MCF 10A (cell line): ENCODE measurements at regions not wholly inside any gene's neighbourhood (a gene's known extent, or its start where the extent isn't known, plus 50 kb on each side); places are given as distances from the start of the nearest gene placed in this dataset.

Source experiments
- BruUV-seq: library from RNA; stranded (reverse); fragments of 400-500 nt; replicated peaks from 2 replicates; lab custom pipeline; 2021; lab: Mats Ljungman, UMichigan
- CTCF ChIA-PET: fragments of 300-600 bp; sonication (Branson Sonifier 250); formaldehyde crosslinking; extraction: SDS; loops from one replicate; lab custom pipeline; 2021; ENCODE audit warnings: antibody characterized with exemption, inconsistent platforms; lab: Yijun Ruan, JAX
- POLR2A ChIA-PET: fragments of 300-600, 350-650 bp; sonication (Branson Sonifier 250); formaldehyde crosslinking; extraction: SDS; loops from one replicate; lab custom pipeline; 2020; ENCODE audit warnings: antibody characterized with exemption, inconsistent platforms; lab: Yijun Ruan, JAX
- DNase-seq: peaks from one replicate; pipeline ENCODE4 v3.0.0-alpha.2; 2018; ENCODE audit not compliant: unreplicated experiment
- H3K27ac Mint-ChIP-seq: one replicate; pipeline ENCODE4 v1.8.0; 2022; ENCODE audit warnings: mild to moderate bottlenecking, low read depth, mixed read lengths; ENCODE audit not compliant: unreplicated experiment
- H3K27me3 Mint-ChIP-seq: one replicate; pipeline ENCODE4 v1.8.0; 2022; ENCODE audit warnings: mixed read lengths; ENCODE audit not compliant: insufficient read depth, unreplicated experiment
- H3K36me3 Mint-ChIP-seq: one replicate; pipeline ENCODE4 v1.8.0; 2022; ENCODE audit warnings: mild to moderate bottlenecking, moderate library complexity, mixed read lengths; ENCODE audit not compliant: insufficient read depth, unreplicated experiment
- H3K4me1 Mint-ChIP-seq: one replicate; pipeline ENCODE4 v1.8.0; 2022; ENCODE audit warnings: mixed read lengths; ENCODE audit not compliant: insufficient read depth, unreplicated experiment
- H3K4me3 Mint-ChIP-seq: one replicate; pipeline ENCODE4 v1.8.0; 2022; ENCODE audit warnings: mild to moderate bottlenecking, moderate library complexity, mixed read lengths; ENCODE audit not compliant: unreplicated experiment
- H3K9me3 Mint-ChIP-seq: one replicate; pipeline ENCODE4 v1.8.0; 2022; ENCODE audit warnings: mixed read lengths; ENCODE audit not compliant: unreplicated experiment
- CTCF ChIP-seq: fragments of 200-600 bp; IDR thresholded peaks from one replicate; pipeline ENCODE4 v1.8.0; 2022; ENCODE audit warnings: antibody characterized with exemption, mild to moderate bottlenecking; ENCODE audit not compliant: unreplicated experiment
- intact Hi-C: fragments of 100-400 bp; cut with micrococcal nuclease; formaldehyde crosslinking; loops from 2 replicates; pipeline ENCODE4 v1.14.1; 2022

- peak; percentile 55 for TF ChIP-seq CTCF
- ChIA-PET CTCF (interaction anchor here (1.0 to 1.5 kb wide), 4 partner anchors 115 to 304 kb away, joined by 3 to 9 read pairs (median 5); no protein-coding TSS in a partner anchor), POLR2A (interaction anchor here (0.7 to 1.0 kb wide), 3 partner anchors 301 to 304 kb away, joined by 3 read pairs; no protein-coding TSS in a partner anchor)
- intact Hi-C loops, result loop anchor here (1.0 to 2.0 kb wide), 2 partner anchors 126 to 303 kb away; no protein-coding TSS in a partner anchor
- peaks cover 32% of the 10 kb centered on the region for H3K27me3 Mint-ChIP-seq
- peaks cover 10% of the 10 kb centered on the region for H3K4me1 Mint-ChIP-seq
- peak; percentile 49 for DNase-seq
- H3K4me3 Mint-ChIP-seq, result no peak overlapping the region
- H3K9me3 Mint-ChIP-seq, result no peaks in the 10 kb centered on the region
- H3K36me3 Mint-ChIP-seq, result peaks cover 6% of the 10 kb centered on the region
- H3K27ac Mint-ChIP-seq, result no peak overlapping the region
- BruUV-seq, result no TSS peak
These were observed 101.5 kb downstream of the MXRA5 start for GRCh38 chrX:3244955-3245354.

- POLR2A ChIA-PET, result interaction anchor here (0.7 to 1.0 kb wide), 2 partner anchors 302 to 305 kb away, joined by 3 read pairs; no protein-coding TSS in a partner anchor
These were observed 102.2 kb downstream of the MXRA5 start for GRCh38 chrX:3244203-3244743.

GRCh38 chrX:3232262-3232923 lies 114.1 kb downstream of the MXRA5 start:
- peaks cover 6% of the 10 kb centered on the region for H3K36me3 Mint-ChIP-seq
- no peaks in the 10 kb centered on the region for H3K27me3 Mint-ChIP-seq
- POLR2A ChIA-PET, result interaction anchor here (0.7 kb wide), 1 partner anchor 161 kb away, joined by 3 read pairs; no protein-coding TSS in a partner anchor
- no TSS peak for BruUV-seq
- intact Hi-C loops, result no loop called here
- no peak overlapping the region for H3K4me3 Mint-ChIP-seq
- no peak overlapping the region for H3K27ac Mint-ChIP-seq
- CTCF ChIA-PET, result no interaction called here
- no peaks in the 10 kb centered on the region for H3K4me1 Mint-ChIP-seq
- H3K9me3 Mint-ChIP-seq, result no peaks in the 10 kb centered on the region
- no peak for DNase-seq
- TF ChIP-seq CTCF, result no peak

More at GRCh38 chrX:3244203-3244743, 102.2 kb downstream of the MXRA5 start:
- H3K4me3 Mint-ChIP-seq, result no peak overlapping the region
- BruUV-seq, result no TSS peak
- H3K27me3 Mint-ChIP-seq, result peaks cover 32% of the 10 kb centered on the region
- no peak for DNase-seq
- CTCF ChIA-PET, result interaction anchor here (0.6 to 1.3 kb wide), 6 partner anchors 17 to 331 kb away, joined by 3 to 9 read pairs (median 3); no protein-coding TSS in a partner anchor
- intact Hi-C loops, result loop anchor here (2.0 kb wide), 1 partner anchor 125 kb away; no protein-coding TSS in a partner anchor
- peaks cover 6% of the 10 kb centered on the region for H3K36me3 Mint-ChIP-seq
- H3K9me3 Mint-ChIP-seq, result no peaks in the 10 kb centered on the region
- TF ChIP-seq CTCF, result no peak
- no peak overlapping the region for H3K27ac Mint-ChIP-seq
- peaks cover 10% of the 10 kb centered on the region for H3K4me1 Mint-ChIP-seq

- CTCF ChIA-PET, result interaction anchor here (0.6 kb wide), 1 partner anchor 31 kb away, joined by 3 read pairs; no protein-coding TSS in a partner anchor
- no peak overlapping the region for H3K27ac Mint-ChIP-seq
These were observed 114.7 kb downstream of the MXRA5 start for GRCh38 chrX:3231766-3232165.

More at GRCh38 chrX:3231766-3232165, 114.7 kb downstream of the MXRA5 start:
- DNase-seq, result no peak
- Mint-ChIP-seq H3K36me3 (peaks cover 6% of the 10 kb centered on the region), H3K4me1 (no peaks in the 10 kb centered on the region), H3K4me3 (no peak overlapping the region), H3K9me3 (no peaks in the 10 kb centered on the region), H3K27me3 (no peaks in the 10 kb centered on the region)
- BruUV-seq, result no TSS peak
- POLR2A ChIA-PET, result no interaction called here
- intact Hi-C loops, result no loop called here
- no peak for TF ChIP-seq CTCF
